GM20000 (cell line): ENCODE measurements at regions not wholly inside any gene's neighbourhood (a gene's known extent, or its start where the extent isn't known, plus 50 kb on each side); places are given as distances from the start of the nearest gene placed in this dataset.

Experiments
- DNase-seq: peaks from one replicate; pipeline ENCODE4 v3.0.0; 2012; ENCODE audit warnings: low spot score
- CTCF ChIP-seq: IDR thresholded peaks from 2 replicates; pipeline ENCODE4 v1.5.1; 2012; ENCODE audit warnings: mild to moderate bottlenecking, control low read depth; ENCODE audit errors: extremely low read depth, missing control alignments

GRCh38 chr6:100118301-100118700, 124.3 kb upstream of the MCHR2 start:
- no peak for TF ChIP-seq CTCF
- no peak for DNase-seq

- no peak for TF ChIP-seq CTCF
- DNase-seq = no peak
Measured at GRCh38 chr6:100117680-100118079, 123.7 kb upstream of the MCHR2 start.

- TF ChIP-seq CTCF = peak; percentile 45
- peak; percentile 28 for DNase-seq
Measured at GRCh38 chr6:100116411-100117194, 122.6 kb upstream of the MCHR2 start.

GRCh38 chr6:100115407-100116101, 121.5 kb upstream of the MCHR2 start:
- DNase-seq = no peak
- TF ChIP-seq CTCF = no peak

GRCh38 chr6:100112855-100113508, 119.0 kb upstream of the MCHR2 start:
- no peak for TF ChIP-seq CTCF
- no peak for DNase-seq

- no peak for TF ChIP-seq CTCF
Measured at GRCh38 chr6:100105919-100106529, 112.0 kb upstream of the MCHR2 start.

More at GRCh38 chr6:100105919-100106529, 112.0 kb upstream of the MCHR2 start:
- DNase-seq = no peak
